ENCODE measurements at regions not wholly inside any gene's neighbourhood (a gene's known extent, or its start where the extent isn't known, plus 50 kb on each side); places are given as distances from the start of the nearest gene placed in this dataset.

- Histone ChIP-seq H3K4me2 (ENCODE audit: low read depth, low read length, poor library complexity, severe bottlenecking) (no peak overlapping the region), H3K9ac (ENCODE audit: low read length) (no peak overlapping the region), H3K27ac (ENCODE audit: low read depth, low read length) (no peak overlapping the region), H3K79me2 (ENCODE audit: insufficient read depth, low read length) (no peaks in the 10 kb centered on the region), H2AFZ (ENCODE audit: low read depth, low read length, severe bottlenecking) (no peak overlapping the region), H4K20me1 (ENCODE audit: low read depth, low read length) (no peaks in the 10 kb centered on the region), H3K9me2 (replicated peaks; ENCODE audit: insufficient read depth, low read length) (no peaks in the 10 kb centered on the region; the same call in 1 of the 2 replicates), H3K9me3 (ENCODE audit: insufficient read depth, low read length) (no peaks in the 10 kb centered on the region), H3K27me3 (ENCODE audit: low read length) (no peaks in the 10 kb centered on the region), H3K36me3 (ENCODE audit: low read length) (no peaks in the 10 kb centered on the region), H3K4me3 (ENCODE audit: insufficient read depth, low read length, poor library complexity, severe bottlenecking) (no peak overlapping the region), H3F3A (ENCODE audit: insufficient read depth) (no peaks in the 10 kb centered on the region)
- TF ChIP-seq EZH2phosphoT487 (conservative IDR thresholded peaks at IDR 0.05; ENCODE audit: low read length), result no peak
- no peak for TF ChIP-seq CTCF (IDR thresholded peaks at IDR 0.05; ENCODE audit: insufficient read depth, low read length, poor library complexity, severe bottlenecking)
These were observed 494.2 kb downstream of the SOX5 start for GRCh38 chr12:23455283-23455682.

GRCh38 chr12:23458640-23459039, 490.8 kb downstream of the SOX5 start:
- Histone ChIP-seq H3K36me3 (ENCODE audit: low read length) (no peaks in the 10 kb centered on the region), H3K9me3 (ENCODE audit: insufficient read depth, low read length) (no peaks in the 10 kb centered on the region), H3K9me2 (replicated peaks; ENCODE audit: insufficient read depth, low read length) (no peaks in the 10 kb centered on the region), H3K27ac (ENCODE audit: low read depth, low read length) (no peak overlapping the region), H2AFZ (ENCODE audit: low read depth, low read length, severe bottlenecking) (no peak overlapping the region), H3K4me3 (ENCODE audit: insufficient read depth, low read length, poor library complexity, severe bottlenecking) (no peak overlapping the region), H4K20me1 (ENCODE audit: low read depth, low read length) (no peaks in the 10 kb centered on the region), H3K9ac (ENCODE audit: low read length) (no peak overlapping the region), H3K79me2 (ENCODE audit: insufficient read depth, low read length) (no peaks in the 10 kb centered on the region), H3K27me3 (ENCODE audit: low read length) (no peaks in the 10 kb centered on the region), H3F3A (ENCODE audit: insufficient read depth) (no peaks in the 10 kb centered on the region), H3K4me2 (ENCODE audit: low read depth, low read length, poor library complexity, severe bottlenecking) (no peak overlapping the region)
- TF ChIP-seq CTCF (IDR thresholded peaks at IDR 0.05; ENCODE audit: insufficient read depth, low read length, poor library complexity, severe bottlenecking) (no peak), EZH2phosphoT487 (conservative IDR thresholded peaks at IDR 0.05; ENCODE audit: low read length) (no peak)

- no peaks in the 10 kb centered on the region for H3K9me3 ChIP-seq (ENCODE audit: insufficient read depth, low read length)
- H3K27ac ChIP-seq (ENCODE audit: low read depth, low read length), result no peak overlapping the region
- H3K4me3 ChIP-seq (ENCODE audit: insufficient read depth, low read length, poor library complexity, severe bottlenecking), result no peak overlapping the region
- no peak overlapping the region for H3K4me2 ChIP-seq (ENCODE audit: low read depth, low read length, poor library complexity, severe bottlenecking)
- TF ChIP-seq CTCF (IDR thresholded peaks at IDR 0.05; ENCODE audit: insufficient read depth, low read length, poor library complexity, severe bottlenecking), result no peak
- TF ChIP-seq EZH2phosphoT487 (conservative IDR thresholded peaks at IDR 0.05; ENCODE audit: low read length), result no peak
- no peaks in the 10 kb centered on the region for H3K9me2 ChIP-seq (replicated peaks; ENCODE audit: insufficient read depth, low read length)
- no peaks in the 10 kb centered on the region for H4K20me1 ChIP-seq (ENCODE audit: low read depth, low read length)
- no peaks in the 10 kb centered on the region for H3K79me2 ChIP-seq (ENCODE audit: insufficient read depth, low read length)
- no peaks in the 10 kb centered on the region for H3K27me3 ChIP-seq (ENCODE audit: low read length)
- H2AFZ ChIP-seq (ENCODE audit: low read depth, low read length, severe bottlenecking), result no peak overlapping the region
- no peaks in the 10 kb centered on the region for H3F3A ChIP-seq (ENCODE audit: insufficient read depth)
- H3K9ac ChIP-seq (ENCODE audit: low read length), result no peak overlapping the region
- H3K36me3 ChIP-seq (ENCODE audit: low read length), result no peaks in the 10 kb centered on the region
These were observed 486.9 kb downstream of the SOX5 start for GRCh38 chr12:23462546-23462945.
